CD4-positive, alpha-beta T cell treated with Interleukin-2 at 100 ng/mL for 4 hours (primary cell): ENCODE measurements at regions not wholly inside any gene's neighbourhood (a gene's known extent, or its start where the extent isn't known, plus 50 kb on each side); places are given as distances from the start of the nearest gene placed in this dataset.
"Not testable (repeated sequence)": the region's sequence is repeated elsewhere in the genome, so short reads cannot be mapped to it uniquely, and the experiment has no call there.

Source experiments
- DNase-seq: peaks from one replicate; pipeline ENCODE4 v3.0.0-alpha.2; 2020; ENCODE audit warnings: low spot score

DNA sequence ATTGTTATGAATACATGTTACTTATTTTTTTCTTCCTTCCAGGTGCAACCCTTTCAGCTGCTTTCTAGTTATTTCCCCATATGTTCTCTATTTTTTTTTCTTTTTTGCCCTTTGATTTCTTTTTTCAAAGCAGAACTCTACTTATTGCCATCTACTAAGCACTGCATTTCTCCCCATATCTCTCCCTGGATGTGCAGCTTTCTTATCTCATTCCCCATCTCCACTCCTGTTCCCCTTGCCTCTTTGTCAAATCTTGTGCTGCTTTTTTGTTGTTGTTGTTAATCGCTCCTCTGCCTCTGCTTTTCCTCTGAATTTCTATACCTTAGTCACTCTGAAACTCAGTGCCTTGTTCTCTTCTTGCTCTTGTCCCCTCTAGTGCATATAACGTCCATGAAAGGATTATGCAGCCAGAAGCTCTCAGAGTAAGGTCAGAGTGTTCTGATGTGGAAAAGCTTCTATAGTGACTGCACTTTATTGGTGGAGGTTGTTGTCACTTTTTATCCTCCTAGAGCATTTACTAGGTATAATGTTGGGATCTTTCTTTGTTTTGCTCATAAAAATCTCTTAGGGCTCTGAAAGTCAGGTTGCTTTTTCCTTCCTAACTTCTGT, 51.1 kb upstream of the JADE1 start:
- DNase-seq: no peak

DNA sequence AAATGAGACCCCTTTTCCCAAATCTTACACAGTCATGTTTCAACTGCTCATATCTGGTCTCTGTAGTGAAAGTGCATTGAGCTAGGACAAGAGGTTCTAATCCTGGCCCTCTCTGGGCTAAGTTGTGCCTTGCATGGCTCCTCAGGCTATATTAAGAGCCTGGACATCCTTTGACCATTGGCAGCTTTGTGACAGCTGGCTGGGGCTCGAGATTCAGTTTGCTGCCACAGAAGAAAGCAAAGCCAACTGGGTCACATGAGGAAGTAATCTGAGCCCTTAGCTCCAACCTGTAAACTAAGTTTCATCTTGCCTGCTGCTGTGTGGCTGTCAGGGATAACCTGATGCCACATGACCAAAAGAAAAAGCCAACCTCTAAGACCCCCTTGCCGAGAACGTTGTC, 51.8 kb upstream of the JADE1 start:
- DNase-seq: no peak

DNA sequence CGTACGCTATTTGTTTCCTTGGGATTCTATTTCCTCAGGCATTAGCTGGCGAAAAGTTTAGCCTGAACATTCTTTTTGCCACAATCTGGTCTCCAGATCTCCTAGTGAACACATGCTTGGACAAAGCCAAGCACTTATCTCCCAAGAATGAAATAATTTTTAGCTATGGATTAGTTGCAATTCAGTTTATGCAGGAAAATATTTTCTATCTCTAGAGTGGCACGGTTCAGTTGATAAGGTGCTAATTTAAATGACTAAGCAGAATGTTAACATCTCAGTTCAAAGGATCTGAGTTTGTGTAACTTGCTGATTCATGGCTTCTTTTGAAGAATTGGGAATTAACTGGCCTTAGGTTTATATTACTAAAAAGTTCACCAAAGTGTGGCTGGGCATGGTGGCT, 58.1 kb upstream of the JADE1 start:
- DNase-seq: no peak

DNA sequence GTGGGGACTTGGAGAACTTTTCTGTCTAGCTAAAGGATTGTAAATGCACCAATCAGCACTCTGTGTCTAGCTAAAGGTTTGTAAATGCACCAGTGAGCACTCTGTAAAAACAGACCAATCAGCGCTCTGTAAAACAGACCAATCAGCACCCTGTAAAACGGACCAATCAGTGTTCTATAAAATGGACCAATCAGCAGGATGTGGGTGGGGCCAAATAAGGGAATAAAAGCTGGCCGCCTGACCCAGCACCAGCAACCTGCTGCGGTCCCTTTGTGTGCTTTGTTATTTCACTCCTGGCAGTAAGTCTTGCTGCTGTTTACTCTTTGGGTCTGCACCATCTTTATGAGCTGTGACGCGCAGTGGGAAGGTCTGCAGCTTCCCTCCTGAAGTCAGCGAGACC, 67.8 kb upstream of the JADE1 start:
- not testable (repeated sequence) for DNase-seq

DNA sequence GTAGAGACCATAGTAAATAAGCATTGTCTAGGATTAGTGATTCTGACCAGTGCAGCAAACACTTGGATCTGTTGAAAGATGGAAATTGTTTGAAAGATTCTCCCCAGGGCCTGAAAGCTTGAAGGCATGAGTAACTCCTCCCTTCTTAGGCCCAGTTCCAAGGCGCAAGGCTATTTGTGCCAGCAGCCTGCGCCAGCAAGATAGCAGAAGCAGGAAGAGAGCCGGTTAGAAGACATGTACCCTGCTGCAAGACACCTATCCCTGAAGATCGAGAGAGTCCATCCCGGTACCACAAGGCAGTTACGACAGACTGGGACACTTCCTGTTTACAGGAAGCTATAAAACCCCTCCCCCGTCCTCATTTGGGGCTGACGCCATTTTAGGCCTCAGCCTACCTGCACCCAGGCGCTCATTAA, 72.4 kb upstream of the JADE1 start:
- no peak for DNase-seq

DNA sequence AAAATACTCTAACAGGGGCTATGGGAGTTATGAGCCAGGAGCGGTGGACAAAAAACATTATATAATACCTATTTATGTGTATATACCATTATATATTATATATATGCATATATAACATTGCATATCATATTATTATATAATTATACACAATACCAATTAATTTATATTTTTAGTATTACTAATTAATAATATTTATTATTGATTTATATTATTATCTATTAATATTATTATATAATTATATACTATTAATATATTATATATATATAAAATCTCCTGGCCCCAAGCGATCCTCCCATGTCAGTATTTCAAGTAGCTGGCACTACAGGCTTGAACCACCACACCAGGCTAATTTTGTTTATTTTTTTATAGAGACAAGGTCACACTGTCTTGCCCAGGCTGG, 73.8 kb upstream of the JADE1 start:
- DNase-seq: no peak

GRCh38 chr4:128728190-128728589, 81.3 kb upstream of the JADE1 start:
- DNase-seq: no peak

GRCh38 chr4:128727658-128728057, 81.8 kb upstream of the JADE1 start:
- DNase-seq: no peak

GRCh38 chr4:128725405-128726055, 84.0 kb upstream of the JADE1 start:
- DNase-seq: no peak

DNA sequence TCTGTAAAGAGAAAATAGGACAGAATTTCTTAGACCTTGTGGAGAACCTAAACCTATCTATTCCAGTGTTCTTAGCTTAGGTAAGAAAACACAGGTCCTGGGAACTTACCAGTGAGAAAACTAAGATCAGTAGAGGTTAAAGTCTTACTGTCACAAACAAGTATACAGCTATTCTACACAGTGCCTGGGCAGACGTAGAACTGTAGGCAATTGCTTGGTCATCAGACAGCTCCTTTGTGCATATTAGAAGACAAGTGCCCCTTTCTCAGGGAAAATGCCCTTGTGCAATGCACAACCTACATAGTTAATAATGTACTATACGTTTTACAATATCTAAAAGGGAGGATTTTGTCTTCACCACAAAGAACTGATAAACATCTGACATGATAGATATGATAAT, 86.6 kb upstream of the JADE1 start:
- DNase-seq: no peak

DNA sequence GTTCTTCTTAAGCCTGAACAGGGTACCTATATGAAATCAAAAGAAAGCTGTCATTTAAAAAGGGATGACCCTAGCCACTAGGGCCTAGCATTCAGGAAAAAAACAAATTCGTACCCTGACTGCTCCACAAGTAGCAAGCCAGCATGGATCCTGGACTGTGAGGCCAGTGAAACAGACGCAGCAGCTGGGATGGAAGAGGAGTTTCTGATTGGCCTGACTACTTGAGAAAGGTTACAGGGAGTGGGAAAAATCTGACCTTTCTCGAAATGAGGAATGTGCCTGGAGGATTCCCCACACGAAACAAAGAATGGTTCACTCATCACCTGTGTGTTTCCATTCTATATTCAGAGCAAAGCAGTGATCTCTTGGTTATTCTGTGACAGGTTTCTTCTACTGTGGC, 87.6 kb upstream of the JADE1 start:
- no peak for DNase-seq

DNA sequence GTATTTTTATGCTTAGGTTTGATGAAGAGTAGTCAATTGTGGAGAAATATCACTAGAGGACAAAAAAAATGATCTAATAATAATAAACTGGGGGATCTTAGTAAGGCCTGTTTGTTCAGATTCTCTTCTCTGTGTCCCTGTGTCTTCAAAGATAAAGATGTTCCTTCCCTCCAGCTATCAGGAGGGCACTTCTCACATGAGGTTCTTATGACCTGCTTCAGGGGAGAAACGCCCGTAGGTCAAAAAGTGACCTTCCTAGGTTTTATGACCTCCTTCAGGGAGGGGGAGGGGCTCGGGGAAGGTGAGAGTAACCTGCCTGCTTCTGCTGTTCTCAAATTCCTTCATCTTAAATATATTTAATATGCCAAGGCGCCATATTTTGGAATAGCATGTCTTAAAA, 89.2 kb upstream of the JADE1 start:
- DNase-seq: no peak

GRCh38 chr4:128718768-128719167, 90.7 kb upstream of the JADE1 start:
- DNase-seq: no peak

GRCh38 chr4:128716338-128716737, 93.2 kb upstream of the JADE1 start:
- no peak for DNase-seq

- DNase-seq: no peak
These were observed 93.9 kb upstream of the JADE1 start for GRCh38 chr4:128715616-128716015.

DNA sequence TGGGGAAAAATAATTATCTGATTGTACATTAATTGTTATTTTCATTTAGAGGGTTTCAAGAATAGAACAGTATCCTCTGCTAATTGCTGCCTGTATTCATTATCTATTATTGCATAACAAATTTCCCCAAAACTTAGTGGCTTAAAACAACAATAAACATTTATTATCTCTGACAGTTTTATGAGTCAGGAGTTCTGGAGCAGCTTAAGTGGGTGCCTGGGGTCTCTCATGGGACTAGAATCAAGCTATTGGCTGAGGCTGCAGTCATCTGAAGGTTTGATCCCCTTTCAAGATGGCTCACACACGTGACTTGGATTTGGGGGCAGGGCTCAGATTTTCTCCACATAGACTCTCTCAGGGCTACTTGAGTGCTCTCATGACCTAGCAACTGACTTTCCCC, 98.1 kb upstream of the JADE1 start:
- no peak for DNase-seq

- no peak for DNase-seq
These were observed 100.2 kb upstream of the JADE1 start for GRCh38 chr4:128709268-128709667.

DNA sequence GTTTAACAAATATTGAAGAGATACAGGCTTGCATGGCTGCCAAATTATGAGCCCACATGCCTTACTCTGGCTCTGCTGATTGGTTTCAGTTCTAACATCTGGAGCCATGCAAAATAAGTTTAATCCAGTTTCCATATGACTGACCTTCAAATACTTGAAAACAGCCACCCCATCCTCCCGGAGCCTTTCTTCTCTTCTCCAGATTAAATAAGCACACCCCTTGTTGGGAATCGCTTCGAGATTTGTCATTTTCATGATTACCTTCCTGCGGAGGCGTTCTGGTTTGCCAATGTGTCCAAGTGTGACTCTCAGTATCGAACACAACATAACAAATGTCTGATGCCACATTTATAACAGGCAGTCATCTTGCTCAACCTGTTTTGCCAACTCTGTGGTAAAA, 101.6 kb upstream of the JADE1 start:
- DNase-seq: no peak

DNA sequence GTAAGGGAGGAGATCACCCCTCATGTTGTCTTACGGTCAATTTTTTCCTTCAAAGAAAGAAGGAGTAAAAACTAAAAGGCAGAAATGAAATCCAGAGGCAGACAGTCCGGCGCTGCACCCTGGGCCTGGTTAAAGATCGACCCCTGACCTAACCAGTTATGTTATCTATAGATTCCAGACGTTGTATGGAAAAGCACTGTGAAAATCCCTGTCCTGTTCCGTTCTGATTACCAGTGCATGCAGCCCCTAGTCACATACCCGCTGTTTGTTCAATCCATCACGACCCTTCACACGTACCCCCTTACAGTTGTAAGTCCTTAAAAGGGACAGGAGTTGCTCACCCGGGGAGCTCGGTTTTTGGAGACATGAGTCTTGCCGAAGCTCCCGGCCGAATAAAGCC, 105.6 kb upstream of the JADE1 start:
- DNase-seq: no peak

- no peak for DNase-seq
These were observed 108.7 kb upstream of the JADE1 start for GRCh38 chr4:128700659-128701350.

DNA sequence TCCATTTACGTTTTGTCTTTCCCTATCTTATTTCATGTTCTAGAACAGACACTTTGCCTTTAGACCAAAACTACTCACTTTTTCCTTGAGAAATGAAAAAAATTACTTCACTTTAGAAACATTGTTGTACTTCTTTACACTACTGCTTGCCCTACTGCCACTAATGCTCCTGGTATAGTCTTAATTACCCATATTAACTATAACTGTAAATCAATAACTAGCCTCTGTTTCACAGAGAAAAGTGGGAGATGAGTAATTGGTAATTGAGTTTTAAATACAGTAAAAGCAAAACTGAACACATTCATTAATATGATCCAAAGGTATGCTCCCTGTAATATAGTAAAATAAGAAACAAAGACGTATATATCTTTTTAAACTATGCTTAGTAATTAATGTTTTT, 111.1 kb upstream of the JADE1 start:
- DNase-seq: no peak

GRCh38 chr4:128697323-128697722, 112.2 kb upstream of the JADE1 start:
- no peak for DNase-seq

- no peak for DNase-seq
These were observed 119.5 kb upstream of the JADE1 start for GRCh38 chr4:128690011-128690410.
